T-cell (primary cell): ENCODE measurements at regions not wholly inside any gene's neighbourhood (a gene's known extent, or its start where the extent isn't known, plus 50 kb on each side); places are given as distances from the start of the nearest gene placed in this dataset.

Experiments used
- ATAC-seq, 4 experiments: fragments of 200-7000 bp in 3 of 4; fragments of 150-1000 bp in 1 of 4; cut with Tn5 transposase; replicated peaks in 1 of 4; 1 replicate in 3 of 4; 2 replicates in 1 of 4; pipeline ENCODE4 v1.10.0; 2021; ENCODE audit warnings: moderate library complexity in 3 of 4, mild to moderate bottlenecking in 2 of 4, moderate number of reproducible peaks in 1 of 4
- CTCF ChIA-PET, 2 donors: fragments of 300-600 bp; sonication (Branson Sonifier 250); formaldehyde crosslinking; loops; one replicate each; lab custom pipeline; 2022; ENCODE audit warnings: antibody characterized with exemption in 2 of 2; lab: Charles Lee
- POLR2A ChIA-PET, 2 donors: fragments of 300-600 bp; sonication (Branson Sonifier 250); formaldehyde crosslinking; loops; one replicate each; lab custom pipeline; 2022; ENCODE audit warnings: antibody characterized with exemption in 2 of 2; lab: Charles Lee
- DNase-seq, 35 experiments: peaks; one replicate each; pipeline versions ENCODE4 v3.0.0 to v3.0.0-alpha.2; 2013 to 2023
- H3K27ac ChIP-seq: one replicate; pipeline ENCODE4 v1.5.1; 2013; ENCODE audit warnings: low read length
- H3K27me3 ChIP-seq, 2 experiments: replicated peaks in 1 of 2; 1 replicate in 1 of 2; 2 replicates in 1 of 2; pipeline versions ENCODE4 v1.6.1 to v1.7.0; 2013; ENCODE audit warnings: low read length in 1 of 2, mixed read lengths in 1 of 2; ENCODE audit not compliant: control insufficient read depth in 2 of 2, insufficient read depth in 2 of 2; ENCODE audit errors: extremely low read depth in 1 of 2
- H3K36me3 ChIP-seq, 2 donors: 1 replicate in 1 of 2; 2 replicates in 1 of 2; pipeline versions ENCODE4 v1.6.1 to v1.7.0; 2013; ENCODE audit warnings: low read length in 1 of 2; ENCODE audit not compliant: control insufficient read depth in 2 of 2, insufficient read depth in 1 of 2; ENCODE audit errors: extremely low read depth in 1 of 2
- H3K4me1 ChIP-seq, 2 experiments: 1 replicate in 1 of 2; 2 replicates in 1 of 2; pipeline versions ENCODE4 v1.6.1 to v1.7.0; 2013; ENCODE audit warnings: low read length in 2 of 2, mixed read lengths in 1 of 2; ENCODE audit not compliant: insufficient read depth in 2 of 2, control insufficient read depth in 1 of 2; ENCODE audit errors: extremely low read depth in 1 of 2
- H3K4me3 ChIP-seq, 2 donors: 1 replicate in 1 of 2; 2 replicates in 1 of 2; pipeline versions ENCODE4 v1.5.1 to v1.7.0; 2013; ENCODE audit warnings: mild to moderate bottlenecking in 2 of 2, low read length in 1 of 2, moderate library complexity in 1 of 2; ENCODE audit not compliant: control insufficient read depth in 1 of 2; ENCODE audit errors: extremely low read depth in 1 of 2
- H3K9me3 ChIP-seq: 2 replicates; pipeline ENCODE4 v1.7.0; 2013
- H3K27ac Mint-ChIP-seq, 2 donors: one replicate each; pipeline ENCODE4 v1.8.0; 2020 to 2021; ENCODE audit warnings: mild to moderate bottlenecking in 2 of 2, mixed read lengths in 2 of 2
- H3K27me3 Mint-ChIP-seq, 2 donors: one replicate each; pipeline ENCODE4 v1.8.0; 2021 to 2022; ENCODE audit warnings: mixed read lengths in 2 of 2
- H3K36me3 Mint-ChIP-seq: one replicate; pipeline ENCODE4 v1.8.0; 2021; ENCODE audit warnings: mixed read lengths
- H3K4me1 Mint-ChIP-seq, 3 donors: one replicate each; pipeline ENCODE4 v1.8.0; 2020 to 2022; ENCODE audit warnings: mixed read lengths in 3 of 3, mild to moderate bottlenecking in 1 of 3
- H3K4me3 Mint-ChIP-seq, 3 donors: one replicate each; pipeline ENCODE4 v1.8.0; 2020 to 2022; ENCODE audit warnings: mild to moderate bottlenecking in 3 of 3, mixed read lengths in 3 of 3, moderate library complexity in 3 of 3
- H3K9me3 Mint-ChIP-seq, 3 donors: one replicate each; pipeline ENCODE4 v1.8.0; 2020 to 2022; ENCODE audit warnings: mixed read lengths in 3 of 3
- WGBS: methylation state at CpG from one replicate; pipeline ENCODE4 v1.1.5; 2013; ENCODE audit warnings: missing lambda C conversion rate; ENCODE audit not compliant: insufficient coverage; 5-methylcytosine and 5-hydroxymethylcytosine counted together

GRCh38 chr5:171596391-171596878 is 177.0 kb downstream of the FGF18 start:
- H3K9me3 ChIP-seq = no peaks in the 10 kb centered on the region
- no peak overlapping the region for H3K27ac ChIP-seq
- ATAC-seq (no peak), DNase-seq (no peak)
- CTCF ChIA-PET = no interaction called here
- no peak overlapping the region for H3K4me3 ChIP-seq
- H3K27me3 Mint-ChIP-seq = peaks cover 9 to 16% of the 10 kb centered on the region in 2 donors
- POLR2A ChIA-PET = no interaction called here
- whole genome bisulfite sequencing = 95% methylated on average over 17 of the region's 22 CpGs
- no peaks in the 10 kb centered on the region for H3K36me3 ChIP-seq
- no peaks in the 10 kb centered on the region for H3K36me3 Mint-ChIP-seq
- no peaks in the 10 kb centered on the region for H3K4me1 ChIP-seq
- H3K27ac Mint-ChIP-seq = no peak overlapping the region
- H3K4me3 Mint-ChIP-seq = no peak overlapping the region
- peaks cover 0 to 8% (median 0%) of the 10 kb centered on the region in 3 donors for H3K9me3 Mint-ChIP-seq
- H3K4me1 Mint-ChIP-seq = peaks cover 7 to 8% (median 7%) of the 10 kb centered on the region in 3 donors
- peaks cover 0 to 9% of the 10 kb centered on the region in 2 experiments for H3K27me3 ChIP-seq

- ChIA-PET CTCF (no interaction called here), POLR2A (no interaction called here)
- H3K4me1 Mint-ChIP-seq = peaks cover 7 to 8% (median 7%) of the 10 kb centered on the region in 3 donors
- H3K4me3 Mint-ChIP-seq = no peak overlapping the region
- peaks cover 0 to 8% (median 0%) of the 10 kb centered on the region in 3 donors for H3K9me3 Mint-ChIP-seq
- 87% methylated on average over 3 of the region's 6 CpGs for WGBS
- H3K4me1 ChIP-seq = peaks cover 0 to 2% of the 10 kb centered on the region in 2 experiments
- no peak for ATAC-seq
- H3K27ac Mint-ChIP-seq = no peak overlapping the region
- H3K36me3 ChIP-seq = no peaks in the 10 kb centered on the region
- H3K36me3 Mint-ChIP-seq = no peaks in the 10 kb centered on the region
- no peak overlapping the region for H3K4me3 ChIP-seq
- no peak for DNase-seq
- peaks cover 6 to 16% of the 10 kb centered on the region in 2 donors for H3K27me3 Mint-ChIP-seq
- H3K9me3 ChIP-seq = no peaks in the 10 kb centered on the region
- H3K27ac ChIP-seq = no peak overlapping the region
- H3K27me3 ChIP-seq = peaks cover 0 to 10% of the 10 kb centered on the region in 2 experiments
These were observed 178.6 kb downstream of the FGF18 start for GRCh38 chr5:171597946-171598640.

GRCh38 chr5:171598641-171599152 is 179.2 kb downstream of the FGF18 start:
- no peak overlapping the region for H3K27ac Mint-ChIP-seq

DNA sequence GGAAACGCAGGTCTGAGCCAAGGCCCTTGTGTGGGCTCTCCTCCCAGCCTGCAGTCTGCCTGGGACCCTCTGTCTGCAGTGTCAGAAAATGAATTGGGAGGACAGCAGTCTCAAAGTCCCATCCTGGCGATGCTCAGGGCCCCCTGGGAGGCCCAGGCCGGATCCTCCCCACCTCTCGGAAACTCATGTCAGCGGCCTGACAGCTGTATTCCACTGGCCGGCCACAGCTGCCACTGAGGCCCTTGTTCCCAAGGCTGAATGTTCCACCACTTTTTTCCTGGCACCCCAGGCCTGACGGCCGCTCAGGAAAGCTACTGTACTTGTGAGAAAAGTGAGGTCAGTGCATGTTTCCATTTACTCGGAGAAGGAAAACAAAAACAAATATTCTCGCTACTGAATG is 180.0 kb downstream of the FGF18 start:
- Mint-ChIP-seq H3K9me3 (peaks cover 0 to 8% (median 0%) of the 10 kb centered on the region in 3 donors), H3K27ac (no peak overlapping the region), H3K27me3 (peaks cover 8 to 22% of the 10 kb centered on the region in 2 donors), H3K4me1 (peaks cover 7 to 8% (median 7%) of the 10 kb centered on the region in 3 donors), H3K36me3 (no peaks in the 10 kb centered on the region), H3K4me3 (no peak overlapping the region)
- DNase-seq (no peak), ATAC-seq (no peak)
- H3K4me1 ChIP-seq = peaks cover 0 to 2% of the 10 kb centered on the region in 2 experiments
- no peak overlapping the region for H3K27ac ChIP-seq
- peaks cover 0 to 10% of the 10 kb centered on the region in 2 experiments for H3K27me3 ChIP-seq
- no peaks in the 10 kb centered on the region for H3K9me3 ChIP-seq
- H3K4me3 ChIP-seq = no peak overlapping the region
- ChIA-PET POLR2A (no interaction called here), CTCF (no interaction called here)
- WGBS = 63% methylated on average over 6 of the region's 10 CpGs
- no peaks in the 10 kb centered on the region for H3K36me3 ChIP-seq

More at GRCh38 chr5:171598641-171599152, 179.2 kb downstream of the FGF18 start:
- Mint-ChIP-seq H3K4me1 (peaks cover 7 to 8% (median 7%) of the 10 kb centered on the region in 3 donors), H3K9me3 (peaks cover 0 to 8% (median 0%) of the 10 kb centered on the region in 3 donors), H3K36me3 (no peaks in the 10 kb centered on the region), H3K27me3 (peaks cover 8 to 19% of the 10 kb centered on the region in 2 donors), H3K4me3 (no peak overlapping the region)
- WGBS = 75% methylated on average over 6 of the region's 7 CpGs
- CTCF ChIA-PET = no interaction called here
- no peak for DNase-seq
- H3K27me3 ChIP-seq = peaks cover 0 to 10% of the 10 kb centered on the region in 2 experiments
- peaks cover 0 to 2% of the 10 kb centered on the region in 2 experiments for H3K4me1 ChIP-seq
- H3K4me3 ChIP-seq = no peak overlapping the region
- no peaks in the 10 kb centered on the region for H3K9me3 ChIP-seq
- no peak overlapping the region for H3K27ac ChIP-seq
- no peak for ATAC-seq
- H3K36me3 ChIP-seq = no peaks in the 10 kb centered on the region
- POLR2A ChIA-PET = no interaction called here

- peaks cover 8 to 23% of the 10 kb centered on the region in 2 donors for H3K27me3 Mint-ChIP-seq
- ATAC-seq (no peak), DNase-seq (no peak)
- H3K27ac Mint-ChIP-seq = no peak overlapping the region
- peaks cover 7 to 8% (median 7%) of the 10 kb centered on the region in 3 donors for H3K4me1 Mint-ChIP-seq
- no peaks in the 10 kb centered on the region for H3K36me3 Mint-ChIP-seq
- H3K27ac ChIP-seq = no peak overlapping the region
- H3K9me3 ChIP-seq = no peaks in the 10 kb centered on the region
- H3K4me3 ChIP-seq = no peak overlapping the region
- H3K36me3 ChIP-seq = no peaks in the 10 kb centered on the region
- ChIA-PET POLR2A (no interaction called here), CTCF (no interaction called here)
- H3K4me3 Mint-ChIP-seq = no peak overlapping the region
- H3K9me3 Mint-ChIP-seq = peaks cover 0 to 8% (median 0%) of the 10 kb centered on the region in 3 donors
- H3K27me3 ChIP-seq = peaks cover 0 to 10% of the 10 kb centered on the region in 2 experiments
- 73% methylated on average over 3 of the region's 7 CpGs for WGBS
- peaks cover 0 to 2% of the 10 kb centered on the region in 2 experiments for H3K4me1 ChIP-seq
These were observed 180.6 kb downstream of the FGF18 start for GRCh38 chr5:171599957-171600612.

GRCh38 chr5:171600741-171601265 is 181.4 kb downstream of the FGF18 start:
- Histone ChIP-seq H3K4me3 (no peak overlapping the region), H3K4me1 (peaks cover 0 to 2% of the 10 kb centered on the region in 2 experiments), H3K36me3 (no peaks in the 10 kb centered on the region), H3K27me3 (peaks cover 0 to 10% of the 10 kb centered on the region in 2 experiments), H3K9me3 (no peaks in the 10 kb centered on the region), H3K27ac (no peak overlapping the region)
- DNase-seq = no peak
- Mint-ChIP-seq H3K27ac (no peak overlapping the region), H3K4me3 (no peak overlapping the region), H3K9me3 (peaks cover 0 to 8% (median 0%) of the 10 kb centered on the region in 3 donors), H3K36me3 (no peaks in the 10 kb centered on the region), H3K4me1 (peaks cover 7 to 8% (median 7%) of the 10 kb centered on the region in 3 donors), H3K27me3 (peaks cover 10 to 23% of the 10 kb centered on the region in 2 donors)
- ATAC-seq = no peak
- ChIA-PET POLR2A (no interaction called here), CTCF (no interaction called here)
- WGBS = 0% methylated on average over 1 of the region's 8 CpGs
